MM.1S (cell line): ENCODE measurements at regions not wholly inside any gene's neighbourhood (a gene's known extent, or its start where the extent isn't known, plus 50 kb on each side); places are given as distances from the start of the nearest gene placed in this dataset.
"Not testable (repeated sequence)": the region's sequence is repeated elsewhere in the genome, so short reads cannot be mapped to it uniquely, and the experiment has no call there.

Experiments used
- CTCF ChIP-seq: fragments of 300-600 bp; sonication (generic); IDR thresholded peaks from 2 replicates; pipeline ENCODE4 v1.5.1; 2016; ENCODE audit warnings: antibody characterized with exemption, low read length, mixed read lengths
- EZH2phosphoT487 ChIP-seq: fragments of 300-600 bp; sonication (generic); IDR thresholded peaks from 2 replicates; pipeline ENCODE4 v1.6.1; 2018; ENCODE audit warnings: antibody characterized with exemption, low read length

GRCh38 chr11:3516934-3517567 is 124.7 kb downstream of the ART5 start:
- not testable (repeated sequence) for TF ChIP-seq CTCF, EZH2phosphoT487
